ENCODE measurements at regions not wholly inside any gene's neighbourhood (a gene's known extent, or its start where the extent isn't known, plus 50 kb on each side); places are given as distances from the start of the nearest gene placed in this dataset.

DNA sequence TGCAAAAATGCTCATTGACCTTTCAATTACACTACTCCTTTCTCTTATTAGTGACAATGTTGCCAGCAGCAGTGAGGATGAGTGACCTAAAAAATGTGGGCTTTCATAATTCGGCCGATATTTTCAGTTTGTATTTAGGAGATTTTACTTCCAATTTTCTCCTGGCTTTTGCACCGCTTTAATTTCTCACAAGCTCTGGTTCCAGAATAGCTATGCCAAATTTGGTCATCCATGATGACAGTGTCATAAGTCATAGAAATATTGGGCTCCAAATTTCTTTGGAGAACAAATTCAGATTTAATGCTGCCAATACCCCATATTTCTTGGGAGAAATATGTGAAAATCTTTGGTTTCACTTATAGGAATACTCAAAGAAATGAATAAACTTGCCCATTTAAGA is 187.7 kb upstream of the HCCS start:
- no peak for DNase-seq (ENCODE audit: low read depth)
- TF ChIP-seq, protein P1, sequence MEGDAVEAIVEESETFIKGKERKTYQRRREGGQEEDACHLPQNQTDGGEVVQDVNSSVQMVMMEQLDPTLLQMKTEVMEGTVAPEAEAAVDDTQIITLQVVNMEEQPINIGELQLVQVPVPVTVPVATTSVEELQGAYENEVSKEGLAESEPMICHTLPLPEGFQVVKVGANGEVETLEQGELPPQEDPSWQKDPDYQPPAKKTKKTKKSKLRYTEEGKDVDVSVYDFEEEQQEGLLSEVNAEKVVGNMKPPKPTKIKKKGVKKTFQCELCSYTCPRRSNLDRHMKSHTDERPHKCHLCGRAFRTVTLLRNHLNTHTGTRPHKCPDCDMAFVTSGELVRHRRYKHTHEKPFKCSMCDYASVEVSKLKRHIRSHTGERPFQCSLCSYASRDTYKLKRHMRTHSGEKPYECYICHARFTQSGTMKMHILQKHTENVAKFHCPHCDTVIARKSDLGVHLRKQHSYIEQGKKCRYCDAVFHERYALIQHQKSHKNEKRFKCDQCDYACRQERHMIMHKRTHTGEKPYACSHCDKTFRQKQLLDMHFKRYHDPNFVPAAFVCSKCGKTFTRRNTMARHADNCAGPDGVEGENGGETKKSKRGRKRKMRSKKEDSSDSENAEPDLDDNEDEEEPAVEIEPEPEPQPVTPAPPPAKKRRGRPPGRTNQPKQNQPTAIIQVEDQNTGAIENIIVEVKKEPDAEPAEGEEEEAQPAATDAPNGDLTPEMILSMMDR (IDR thresholded peaks at IDR 0.05; ENCODE audit: insufficient read depth, low read length, severe bottlenecking): no peak
- FAIRE-seq: no peak
- Histone ChIP-seq H3K4me3 (ENCODE audit: low read depth, low read length) (no peak overlapping the region), H3K27me3 (ENCODE audit: control insufficient read depth, insufficient read depth, low read length) (no peaks in the 10 kb centered on the region), H3K36me3 (ENCODE audit: control insufficient read depth, insufficient read depth, low read length) (no peaks in the 10 kb centered on the region)

DNA sequence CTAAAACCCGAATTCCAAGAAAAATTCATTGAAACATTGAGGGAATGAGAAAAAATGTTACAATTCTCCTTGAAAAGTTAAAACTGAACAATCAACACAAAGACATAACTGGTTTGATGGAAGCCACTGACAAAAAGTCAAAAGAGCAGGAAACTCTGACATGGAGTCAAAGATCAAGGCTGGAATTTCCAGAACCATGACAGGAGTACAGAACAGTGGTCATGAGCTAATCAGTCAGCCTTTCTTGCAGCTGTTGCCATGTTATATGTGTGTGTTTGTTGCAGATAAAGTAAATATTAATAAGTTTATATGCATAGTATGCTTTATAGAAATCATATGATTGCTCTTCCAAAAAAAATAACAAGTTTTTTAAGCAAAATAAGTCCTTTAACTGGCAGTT is 184.7 kb upstream of the HCCS start:
- H3K4me3 ChIP-seq (ENCODE audit: low read depth, low read length): no peak overlapping the region

DNA sequence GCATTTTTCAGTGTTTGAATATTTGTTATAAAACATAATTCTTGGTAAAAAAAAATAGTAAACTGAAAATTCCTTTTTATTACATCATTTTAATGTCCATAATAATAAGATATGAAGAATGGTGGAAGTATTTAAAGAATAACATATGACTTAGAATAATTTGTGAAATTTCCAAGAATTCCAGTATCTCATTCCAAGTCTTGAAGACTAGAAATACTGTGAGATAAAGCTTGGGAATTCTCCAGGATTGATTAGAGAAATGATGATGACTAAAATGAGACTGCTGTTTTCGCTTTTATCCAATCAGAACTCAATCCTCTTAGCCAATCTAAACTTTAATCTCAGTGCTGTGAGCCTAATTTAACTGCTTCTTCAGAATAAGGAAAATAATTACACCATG is 184.2 kb upstream of the HCCS start:
- FAIRE-seq (no peak), DNase-seq (ENCODE audit: low read depth) (no peak)
- Histone ChIP-seq H3K36me3 (ENCODE audit: control insufficient read depth, insufficient read depth, low read length) (no peaks in the 10 kb centered on the region), H3K27me3 (ENCODE audit: control insufficient read depth, insufficient read depth, low read length) (no peaks in the 10 kb centered on the region), H3K4me3 (ENCODE audit: low read depth, low read length) (no peak overlapping the region)
- TF ChIP-seq, protein P1 (IDR thresholded peaks at IDR 0.05; ENCODE audit: insufficient read depth, low read length, severe bottlenecking): no peak

More for the DNA sequence above, 184.7 kb upstream of the HCCS start:
- DNase-seq (ENCODE audit: low read depth) (no peak), FAIRE-seq (no peak)
- TF ChIP-seq, protein P1 (IDR thresholded peaks at IDR 0.05; ENCODE audit: insufficient read depth, low read length, severe bottlenecking): no peak
- no peaks in the 10 kb centered on the region for H3K27me3 ChIP-seq (ENCODE audit: control insufficient read depth, insufficient read depth, low read length)
- no peaks in the 10 kb centered on the region for H3K36me3 ChIP-seq (ENCODE audit: control insufficient read depth, insufficient read depth, low read length)

DNA sequence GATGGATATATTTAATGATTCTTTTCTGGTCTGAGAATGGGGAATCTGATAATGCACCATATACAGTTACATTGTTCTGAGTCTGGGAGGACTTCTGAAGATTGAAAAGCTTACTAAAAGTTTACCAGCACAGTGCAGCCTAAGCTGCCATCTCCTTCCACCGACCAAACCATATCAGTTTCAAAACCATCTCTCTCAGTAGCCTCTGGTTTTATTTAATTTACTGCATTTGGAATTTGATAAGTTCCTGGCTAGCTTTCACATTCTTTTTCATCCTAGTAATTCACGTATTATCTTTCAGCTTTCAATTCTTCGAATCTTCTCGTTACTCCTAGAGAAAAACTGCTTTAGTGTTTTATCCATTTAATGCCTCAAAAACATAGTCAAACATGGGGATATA is 181.4 kb upstream of the HCCS start:
- DNase-seq (ENCODE audit: low read depth) (no peak), FAIRE-seq (no peak)
- no peaks in the 10 kb centered on the region for H3K27me3 ChIP-seq (ENCODE audit: control insufficient read depth, insufficient read depth, low read length)
- no peak overlapping the region for H3K4me3 ChIP-seq (ENCODE audit: low read depth, low read length)
- no peaks in the 10 kb centered on the region for H3K36me3 ChIP-seq (ENCODE audit: control insufficient read depth, insufficient read depth, low read length)
- TF ChIP-seq, protein P1 (IDR thresholded peaks at IDR 0.05; ENCODE audit: insufficient read depth, low read length, severe bottlenecking): no peak

DNA sequence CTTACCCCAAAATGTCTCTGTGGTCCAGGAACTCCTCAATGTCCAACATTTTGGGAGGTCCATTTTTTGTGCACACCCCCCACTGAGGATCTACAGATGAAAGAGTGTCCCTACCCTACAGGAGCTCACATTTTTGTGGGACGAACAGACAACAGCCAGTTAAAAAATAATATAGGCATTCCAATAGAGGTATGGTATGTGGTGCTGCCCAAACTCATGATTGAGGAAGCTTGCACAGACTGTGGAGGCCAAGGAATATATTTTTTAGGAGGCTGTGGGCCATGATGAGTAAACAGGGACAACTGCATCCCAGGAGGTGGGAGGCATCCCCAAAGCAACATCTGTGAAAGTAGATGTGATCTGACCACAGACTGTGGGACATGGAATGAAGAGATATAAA is 181.0 kb upstream of the HCCS start:
- no peak overlapping the region for H3K4me3 ChIP-seq (ENCODE audit: low read depth, low read length)
- no peak for FAIRE-seq
- no peak for DNase-seq (ENCODE audit: low read depth)
- H3K27me3 ChIP-seq (ENCODE audit: control insufficient read depth, insufficient read depth, low read length): no peaks in the 10 kb centered on the region
- TF ChIP-seq, protein P1 (IDR thresholded peaks at IDR 0.05; ENCODE audit: insufficient read depth, low read length, severe bottlenecking): no peak
- no peaks in the 10 kb centered on the region for H3K36me3 ChIP-seq (ENCODE audit: control insufficient read depth, insufficient read depth, low read length)

DNA sequence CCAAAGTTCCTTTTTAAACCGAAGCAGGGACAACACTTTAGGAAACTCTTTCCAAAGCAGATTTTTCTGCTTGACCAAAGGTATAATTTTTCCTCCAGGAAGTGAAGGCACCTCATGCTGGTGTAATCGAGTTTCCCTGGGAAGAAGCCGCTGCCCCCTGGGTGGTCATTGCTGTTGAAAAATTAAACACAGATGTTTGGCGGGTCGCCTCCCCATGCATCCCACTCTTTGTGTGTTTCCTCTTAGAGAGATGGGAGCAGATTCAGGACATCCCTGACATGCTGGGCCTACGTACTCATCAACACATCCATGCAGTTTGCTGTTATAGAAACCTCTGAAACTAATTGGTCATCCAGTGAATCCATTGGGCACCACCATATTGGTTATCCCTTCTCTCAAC is 179.2 kb upstream of the HCCS start:
- no peak for DNase-seq (ENCODE audit: low read depth)
- no peak overlapping the region for H3K4me3 ChIP-seq (ENCODE audit: low read depth, low read length)
- TF ChIP-seq, protein P1 (IDR thresholded peaks at IDR 0.05; ENCODE audit: insufficient read depth, low read length, severe bottlenecking): no peak
- H3K36me3 ChIP-seq (ENCODE audit: control insufficient read depth, insufficient read depth, low read length): no peaks in the 10 kb centered on the region
- H3K27me3 ChIP-seq (ENCODE audit: control insufficient read depth, insufficient read depth, low read length): no peaks in the 10 kb centered on the region
- FAIRE-seq: no peak

Data from bronchial epithelial cell (primary cell).